ENCODE measurements at regions not wholly inside any gene's neighbourhood (a gene's known extent, or its start where the extent isn't known, plus 50 kb on each side); places are given as distances from the start of the nearest gene placed in this dataset.
"Not testable (repeated sequence)": the region's sequence is repeated elsewhere in the genome, so short reads cannot be mapped to it uniquely, and the experiment has no call there.

DNA sequence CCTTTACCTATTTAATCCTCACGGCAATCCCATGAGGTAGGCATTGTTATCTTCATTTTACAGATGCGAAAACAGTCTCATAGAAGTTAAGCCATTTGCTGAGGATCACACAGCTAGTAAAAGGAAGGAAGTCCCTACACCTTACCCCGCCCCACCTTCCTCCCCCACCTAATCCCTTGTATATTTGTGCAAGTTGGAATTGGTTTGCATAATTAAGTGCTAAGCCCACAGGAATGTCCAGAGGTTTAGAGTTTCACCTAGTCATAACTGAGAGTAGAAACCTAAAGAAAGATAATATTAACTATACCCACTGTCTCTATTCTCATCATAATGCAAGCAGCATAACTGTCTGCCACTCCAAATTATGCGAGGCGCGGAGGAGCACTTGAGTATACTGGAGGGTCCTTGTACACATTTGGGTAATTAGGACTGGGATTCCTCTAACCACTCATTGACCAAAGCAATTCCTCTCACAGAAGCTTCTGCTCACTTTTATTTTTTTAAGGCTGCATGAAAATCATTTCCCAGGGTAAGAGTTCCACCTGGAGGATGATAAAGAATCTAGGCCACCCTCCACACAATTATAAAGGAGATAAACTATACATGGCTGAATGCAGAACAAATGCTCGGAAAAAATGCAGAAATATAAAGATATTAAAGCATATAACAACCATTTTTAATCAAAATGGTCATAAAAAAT lies 199.9 kb downstream of the FAM181B start:
- DNase-seq (ENCODE audit: low spot score), result no peak

DNA sequence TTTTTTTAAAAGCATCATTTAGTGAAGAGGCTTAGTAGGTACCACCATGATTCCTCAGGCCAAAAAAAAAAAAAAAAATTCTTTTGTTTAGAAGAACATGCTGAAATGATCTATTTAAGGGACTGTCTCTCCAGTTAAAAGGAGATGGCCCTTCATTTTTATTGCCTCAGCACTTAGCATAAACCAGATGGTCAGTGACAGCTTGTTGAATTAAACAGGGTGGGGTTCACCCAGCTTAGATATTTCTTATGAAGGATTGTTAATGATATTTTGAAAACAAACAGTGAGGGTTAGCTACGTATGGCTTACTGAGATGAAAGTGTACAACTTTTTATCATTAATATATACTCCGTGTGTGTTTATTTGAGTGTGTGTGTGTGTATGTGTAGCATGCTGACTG lies 203.7 kb downstream of the FAM181B start:
- DNase-seq (ENCODE audit: low spot score), result no peak

DNA sequence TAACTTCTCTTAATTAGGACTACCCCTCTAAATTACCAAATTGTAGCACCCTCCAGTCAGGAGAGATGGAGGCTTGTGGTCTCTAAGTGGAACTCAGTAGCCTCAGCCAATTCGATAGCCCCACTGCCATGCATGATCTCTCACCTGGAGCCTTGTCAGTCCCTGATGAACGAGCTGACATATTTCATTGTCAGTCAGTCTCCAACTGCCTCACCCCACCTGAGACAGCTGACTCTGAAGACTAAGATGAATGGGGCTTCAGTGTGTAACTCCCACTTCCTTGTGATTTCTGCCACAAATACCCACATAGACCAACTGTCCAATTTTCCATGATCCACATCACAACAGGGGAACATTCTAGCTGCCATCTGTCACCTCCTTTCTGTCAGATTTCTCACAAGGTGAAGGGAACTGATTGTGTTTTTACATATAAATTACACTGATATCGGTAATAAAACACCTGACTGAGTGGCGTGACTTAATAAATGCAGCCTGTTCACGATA lies 206.5 kb downstream of the FAM181B start:
- no peak for DNase-seq (ENCODE audit: low spot score)

DNA sequence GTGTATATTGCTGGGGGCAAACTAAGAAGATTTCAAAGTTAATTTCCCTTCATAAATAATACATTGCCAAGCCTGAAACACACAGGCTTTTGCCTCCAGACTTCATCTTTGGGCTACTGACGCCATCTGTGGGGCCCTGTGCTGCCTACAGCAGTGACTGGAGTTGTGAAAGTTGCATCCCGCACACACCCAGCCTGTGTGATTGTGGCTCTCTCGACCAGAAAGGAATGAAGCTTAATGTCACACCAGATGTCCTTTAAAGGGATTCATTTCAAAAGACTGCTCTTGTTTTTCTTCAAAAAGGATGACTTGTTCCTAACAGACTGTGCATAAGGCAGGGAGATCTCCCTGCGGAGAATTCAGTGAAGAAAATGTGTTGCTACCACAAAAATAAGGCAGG lies 210.5 kb downstream of the FAM181B start:
- peak; percentile 33 for DNase-seq (ENCODE audit: low spot score)

DNA sequence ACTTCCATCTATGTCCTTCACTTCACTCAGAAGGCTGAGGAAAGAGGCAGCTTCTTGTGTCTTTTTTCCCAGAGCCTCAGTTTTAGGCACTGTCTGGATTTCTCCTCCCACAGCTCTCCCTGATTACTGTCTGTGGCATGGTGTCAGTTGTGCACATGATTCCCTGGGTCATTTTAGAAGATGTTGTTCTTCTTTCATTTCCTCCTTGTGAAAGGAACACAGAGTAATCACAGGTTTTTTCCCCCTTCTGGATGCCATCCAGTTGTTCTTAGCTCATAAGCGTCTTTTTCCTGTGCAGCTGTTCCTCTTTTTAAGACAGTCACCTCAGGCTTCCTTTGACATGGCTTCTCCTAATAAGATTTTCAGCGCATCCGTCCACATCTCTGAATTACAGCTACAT lies 212.2 kb downstream of the FAM181B start:
- DNase-seq (ENCODE audit: low spot score), result peak; percentile 70

DNA sequence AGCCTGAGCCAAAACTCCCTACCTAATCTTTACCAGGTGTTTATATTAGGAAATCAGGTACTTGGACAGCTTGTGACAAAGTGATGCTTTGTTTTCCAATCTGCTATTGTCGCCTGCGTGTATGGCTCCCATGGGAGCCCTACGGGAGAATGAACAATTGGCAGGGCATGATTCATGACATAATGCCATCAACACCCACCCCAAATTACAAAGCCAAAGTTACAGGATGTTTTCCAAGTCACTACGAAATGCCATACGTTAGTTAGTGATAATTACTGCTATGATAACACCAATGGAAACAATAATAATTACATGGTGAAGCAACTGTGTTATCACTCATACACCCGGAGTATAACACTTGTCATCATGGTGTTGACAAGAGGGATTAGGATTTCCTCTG lies 226.4 kb downstream of the FAM181B start:
- DNase-seq (ENCODE audit: low spot score), result no peak

- no peak for DNase-seq (ENCODE audit: low spot score)
Measured at GRCh38 chr11:82505379-82505778, 228.3 kb downstream of the FAM181B start.

GRCh38 chr11:82501174-82501573 lies 232.5 kb downstream of the FAM181B start:
- DNase-seq (ENCODE audit: low spot score), result not testable (repeated sequence)

DNA sequence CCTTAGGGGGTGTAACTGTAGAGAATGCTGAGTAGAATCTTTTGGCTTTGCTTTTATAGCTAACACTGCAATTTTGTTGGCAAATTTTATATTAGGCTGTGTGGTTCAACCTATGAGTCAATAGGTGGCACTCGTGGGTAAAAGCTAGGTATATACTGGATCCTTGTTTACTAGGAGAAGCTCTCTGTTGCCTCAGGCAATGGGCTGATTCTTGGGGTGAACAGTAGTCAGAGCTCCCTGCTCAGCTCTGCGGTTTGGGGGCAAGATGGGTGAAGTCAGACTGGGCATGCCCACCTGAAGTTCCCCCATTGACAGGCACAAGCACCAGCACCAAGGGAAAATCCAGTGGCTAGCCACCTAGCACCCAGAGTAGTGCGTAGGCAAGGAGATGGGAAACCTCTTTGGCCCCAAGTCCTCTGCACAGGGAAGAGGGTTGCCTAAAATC lies 238.7 kb downstream of the FAM181B start:
- peak; percentile 7 for DNase-seq (ENCODE audit: low spot score)

- DNase-seq (ENCODE audit: low spot score), result no peak
Measured at GRCh38 chr11:82474876-82475275, 258.8 kb downstream of the FAM181B start.

DNA sequence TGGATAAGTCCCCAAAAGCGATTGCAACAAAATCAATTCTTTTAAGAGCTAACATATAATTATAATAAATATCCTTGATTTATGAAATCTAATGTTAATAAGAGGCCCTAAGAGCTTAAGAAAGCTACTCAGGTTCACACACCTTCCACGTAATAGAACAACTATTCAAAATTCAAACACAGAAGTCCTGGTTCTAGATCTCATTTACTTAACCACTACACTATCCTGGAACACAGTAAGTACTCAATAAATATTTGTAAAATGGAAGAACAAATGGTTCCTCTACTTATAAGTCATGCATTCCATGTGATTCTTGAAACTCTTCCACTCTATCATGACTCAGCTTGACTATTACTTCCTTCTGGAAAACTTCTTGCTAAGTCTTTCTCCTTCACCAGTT lies 268.2 kb downstream of the FAM181B start:
- DNase-seq (ENCODE audit: low spot score), result no peak

- DNase-seq (ENCODE audit: low spot score), result no peak
Measured at GRCh38 chr11:82462608-82463242, 270.9 kb downstream of the FAM181B start.

DNA sequence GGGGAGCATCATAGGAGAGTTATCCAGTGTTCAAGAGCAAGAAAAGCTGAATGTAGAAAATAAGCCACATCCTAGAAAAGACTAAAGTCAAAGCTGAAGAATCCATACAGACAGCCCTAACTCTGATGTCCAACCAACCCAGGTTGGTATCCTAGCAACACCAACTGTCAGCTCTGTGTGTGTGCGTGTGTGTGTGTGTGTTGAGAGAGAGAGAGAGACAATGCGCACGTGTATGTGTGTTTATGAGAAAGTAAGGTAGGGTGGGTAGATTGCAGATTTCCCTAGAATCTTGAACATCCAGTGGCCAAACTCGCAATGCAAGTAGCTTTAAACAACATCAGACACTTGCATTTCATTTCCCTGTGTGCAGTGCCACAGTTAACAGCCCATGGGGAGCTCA lies 274.9 kb downstream of the FAM181B start:
- no peak for DNase-seq (ENCODE audit: low spot score)

GRCh38 chr11:82458147-82458546 lies 275.5 kb downstream of the FAM181B start:
- no peak for DNase-seq (ENCODE audit: low spot score)

GRCh38 chr11:82450996-82451395 lies 282.7 kb downstream of the FAM181B start:
- no peak for DNase-seq (ENCODE audit: low spot score)

GRCh38 chr11:82406611-82407010 lies 327.1 kb downstream of the FAM181B start:
- DNase-seq (ENCODE audit: low spot score), result peak; percentile 10

DNA sequence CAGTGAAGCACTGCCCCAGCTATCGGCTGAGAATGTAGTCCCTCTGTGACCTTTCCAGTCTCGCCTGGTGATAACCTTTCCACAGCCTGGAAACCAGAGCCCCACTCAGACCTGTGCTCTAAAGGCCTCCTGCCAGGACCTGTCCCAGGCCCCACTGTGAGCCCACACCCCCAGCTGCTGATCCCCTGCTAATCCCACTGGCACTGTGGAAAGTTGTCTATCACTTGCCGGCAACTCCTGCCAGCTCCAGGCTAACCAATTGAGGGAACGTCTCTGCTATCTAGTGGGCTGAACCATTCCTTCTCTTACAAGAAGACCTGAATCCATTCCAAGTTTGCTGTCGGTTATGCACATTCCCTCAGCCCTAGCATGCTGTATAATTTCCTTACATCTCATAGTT lies 328.2 kb downstream of the FAM181B start:
- no peak for DNase-seq (ENCODE audit: low spot score)

DNA sequence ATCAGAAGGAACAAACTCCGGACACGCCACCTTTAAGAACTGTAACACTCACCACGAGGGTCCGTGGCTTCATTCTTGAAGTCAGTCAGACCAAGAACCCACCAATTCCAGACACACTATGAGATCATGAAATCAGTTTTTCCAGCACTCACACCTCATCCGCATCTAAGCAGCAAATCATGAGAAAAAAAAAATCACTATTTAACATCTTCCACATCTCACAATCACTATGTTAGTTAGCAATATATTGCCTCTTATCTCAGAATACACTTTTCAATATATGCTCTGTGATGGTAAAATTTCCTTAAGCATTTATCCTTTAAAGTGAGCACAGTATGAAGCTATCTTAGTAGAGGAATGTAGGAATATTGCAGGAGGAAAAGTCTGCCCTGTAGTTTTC lies 328.7 kb downstream of the FAM181B start:
- no peak for DNase-seq (ENCODE audit: low spot score)

GRCh38 chr11:82403640-82404305 lies 329.9 kb downstream of the FAM181B start:
- no peak for DNase-seq (ENCODE audit: low spot score)

GRCh38 chr11:82398300-82398815 lies 335.3 kb downstream of the FAM181B start:
- peak; percentile 47 for DNase-seq (ENCODE audit: low spot score)

DNA sequence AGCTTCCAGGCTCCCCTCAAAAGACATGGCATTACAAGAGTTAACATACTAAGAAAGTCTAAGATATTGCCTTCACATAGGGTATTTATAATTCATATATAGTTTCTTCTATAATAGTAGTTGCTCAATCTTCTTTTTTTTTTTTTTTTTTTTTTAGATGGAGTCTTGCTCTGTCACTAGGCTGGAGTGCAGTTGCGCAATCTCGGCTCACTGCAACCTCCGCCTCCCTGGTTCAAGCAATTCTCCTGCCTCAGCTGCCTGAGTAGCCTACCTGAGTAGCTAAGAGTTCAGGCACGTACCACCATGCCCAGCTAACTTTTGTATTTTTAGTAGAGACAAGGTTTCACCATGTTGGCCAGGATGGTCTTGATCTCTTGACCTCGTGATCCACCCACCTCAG lies 337.0 kb downstream of the FAM181B start:
- not testable (repeated sequence) for DNase-seq (ENCODE audit: low spot score)

GRCh38 chr11:82384308-82384707 lies 349.4 kb downstream of the FAM181B start:
- no peak for DNase-seq (ENCODE audit: low spot score)
